ENCODE measurements at regions not wholly inside any gene's neighbourhood (a gene's known extent, or its start where the extent isn't known, plus 50 kb on each side); places are given as distances from the start of the nearest gene placed in this dataset.

GRCh38 chr7:22659741-22660140, 67.3 kb upstream of the IL6 start:
- no peak for FAIRE-seq

GRCh38 chr7:22658031-22658430, 69.0 kb upstream of the IL6 start:
- DNase-seq (ENCODE audit: insufficient read length, low spot score) = no peak
- no peak for FAIRE-seq

More at GRCh38 chr7:22659741-22660140, 67.3 kb upstream of the IL6 start:
- no peak for DNase-seq (ENCODE audit: insufficient read length, low spot score)

- FAIRE-seq (no peak), DNase-seq (ENCODE audit: insufficient read length, low spot score) (no peak)
Observed at GRCh38 chr7:22657479-22657878, 69.5 kb upstream of the IL6 start.

- FAIRE-seq = no peak
- DNase-seq (ENCODE audit: insufficient read length, low spot score) = no peak
Observed at GRCh38 chr7:22655781-22656180, 71.2 kb upstream of the IL6 start.

- FAIRE-seq (no peak), DNase-seq (ENCODE audit: insufficient read length, low spot score) (no peak)
Observed at GRCh38 chr7:22654831-22655230, 72.2 kb upstream of the IL6 start.

GRCh38 chr7:22653951-22654350, 73.0 kb upstream of the IL6 start:
- DNase-seq (ENCODE audit: insufficient read length, low spot score) (no peak), FAIRE-seq (no peak)

- FAIRE-seq = no peak
- DNase-seq (ENCODE audit: insufficient read length, low spot score) = no peak
Observed at GRCh38 chr7:22651534-22652243, 75.3 kb upstream of the IL6 start.

GRCh38 chr7:22651036-22651435, 76.0 kb upstream of the IL6 start:
- no peak for FAIRE-seq

GRCh38 chr7:22649686-22650085, 77.3 kb upstream of the IL6 start:
- no peak for FAIRE-seq
- DNase-seq (ENCODE audit: insufficient read length, low spot score) = no peak

More at GRCh38 chr7:22651036-22651435, 76.0 kb upstream of the IL6 start:
- DNase-seq (ENCODE audit: insufficient read length, low spot score) = no peak

- DNase-seq (ENCODE audit: insufficient read length, low spot score) (no peak), FAIRE-seq (no peak)
Observed at GRCh38 chr7:22647451-22648257, 79.3 kb upstream of the IL6 start.

- DNase-seq (ENCODE audit: insufficient read length, low spot score) (no peak), FAIRE-seq (no peak)
Observed at GRCh38 chr7:22645418-22646181, 81.4 kb upstream of the IL6 start.

GRCh38 chr7:22642454-22642853, 84.5 kb upstream of the IL6 start:
- FAIRE-seq = no peak

GRCh38 chr7:22640269-22640668, 86.7 kb upstream of the IL6 start:
- FAIRE-seq = peak; percentile 76
- DNase-seq (ENCODE audit: insufficient read length, low spot score) = no peak

More at GRCh38 chr7:22642454-22642853, 84.5 kb upstream of the IL6 start:
- DNase-seq (ENCODE audit: insufficient read length, low spot score) = no peak

- FAIRE-seq (peak; percentile 26), DNase-seq (ENCODE audit: insufficient read length, low spot score) (no peak)
Observed at GRCh38 chr7:22639396-22639795, 87.6 kb upstream of the IL6 start.

- no peak for DNase-seq (ENCODE audit: insufficient read length, low spot score)
- FAIRE-seq = no peak
Observed at GRCh38 chr7:22635349-22635748, 91.7 kb upstream of the IL6 start.

- DNase-seq (ENCODE audit: insufficient read length, low spot score) (no peak), FAIRE-seq (no peak)
Observed at GRCh38 chr7:22633954-22634474, 93.0 kb upstream of the IL6 start.

- FAIRE-seq = no peak
- no peak for DNase-seq (ENCODE audit: insufficient read length, low spot score)
Observed at GRCh38 chr7:22633286-22633953, 93.6 kb upstream of the IL6 start.

- FAIRE-seq (no peak), DNase-seq (ENCODE audit: insufficient read length, low spot score) (no peak)
Observed at GRCh38 chr7:22632674-22633073, 94.3 kb upstream of the IL6 start.

GRCh38 chr7:22631730-22632129, 95.3 kb upstream of the IL6 start:
- FAIRE-seq (no peak), DNase-seq (ENCODE audit: insufficient read length, low spot score) (no peak)

- no peak for FAIRE-seq
- no peak for DNase-seq (ENCODE audit: insufficient read length, low spot score)
Observed at GRCh38 chr7:22630069-22630468, 96.9 kb upstream of the IL6 start.

- DNase-seq (ENCODE audit: insufficient read length, low spot score) (no peak), FAIRE-seq (no peak)
Observed at GRCh38 chr7:22629056-22629455, 97.9 kb upstream of the IL6 start.

All from GM19239 (cell line).